ENCODE measurements at regions not wholly inside any gene's neighbourhood (a gene's known extent, or its start where the extent isn't known, plus 50 kb on each side); places are given as distances from the start of the nearest gene placed in this dataset.

GRCh38 chr4:17418010-17418409 lies 93.9 kb downstream of the QDPR start:
- DNase-seq: no peak
- no peaks in the 10 kb centered on the region for H3K36me3 Mint-ChIP-seq
- Histone ChIP-seq H3K4me3 (replicated peaks in 1 of 3; ENCODE audit: low read depth in 2 of 3, low read length in 3 of 3) (no peak overlapping the region), H3K4me2 (replicated peaks; ENCODE audit: extremely low read depth, low read length, poor library complexity, severe bottlenecking) (no peak overlapping the region), H3K9me3 (replicated peaks in 1 of 2; ENCODE audit: control insufficient read depth in 1 of 2, insufficient read depth in 1 of 2, low read length in 2 of 2) (peaks cover 7 to 21% of the 10 kb centered on the region in 2 donors), H3K79me2 (ENCODE audit: insufficient read depth, low read length) (no peaks in the 10 kb centered on the region), H3K4me1 (ENCODE audit: control insufficient read depth in 1 of 2, insufficient read depth in 2 of 2, low read length in 2 of 2) (no peaks in the 10 kb centered on the region), H4K20me1 (ENCODE audit: insufficient read depth, low read length) (no peaks in the 10 kb centered on the region), H3K27ac (ENCODE audit: low read depth in 1 of 2, low read length in 2 of 2) (no peak overlapping the region), H3K27me3 (ENCODE audit: control insufficient read depth in 2 of 2, insufficient read depth in 2 of 2, low read length in 2 of 2) (no peaks in the 10 kb centered on the region), H3K36me3 (replicated peaks in 1 of 2; ENCODE audit: control insufficient read depth in 1 of 2, insufficient read depth in 2 of 2, low read length in 2 of 2) (no peaks in the 10 kb centered on the region), H2AFZ (ENCODE audit: insufficient read depth, low read depth, low read length, poor library complexity, severe bottlenecking) (no peak overlapping the region), H3K9ac (ENCODE audit: insufficient read depth, low read length, poor library complexity, severe bottlenecking) (no peak overlapping the region)
- 84% methylated on average over 2 of the region's 4 CpGs for WGBS (ENCODE audit: insufficient coverage)
- peaks cover 0 to 3% (median 2%) of the 10 kb centered on the region in 3 donors for H3K27me3 Mint-ChIP-seq (ENCODE audit: low read depth in 3 of 3)
- no peak for TF ChIP-seq CTCF (IDR thresholded peaks at IDR 0.05)
- H3K4me1 Mint-ChIP-seq: no peaks in the 10 kb centered on the region
- H3K4me3 Mint-ChIP-seq: no peak overlapping the region
- H3K9me3 Mint-ChIP-seq: peaks cover 4 to 22% (median 12%) of the 10 kb centered on the region in 7 donors
- intact Hi-C loops (cut with micrococcal nuclease): no loop called here
- H3K27ac Mint-ChIP-seq: no peak overlapping the region

GRCh38 chr4:17414392-17414791 lies 97.5 kb downstream of the QDPR start:
- H3K9me3 ChIP-seq (replicated peaks in 1 of 2; ENCODE audit: control insufficient read depth in 1 of 2, insufficient read depth in 1 of 2, low read length in 2 of 2): peaks cover 9 to 16% of the 10 kb centered on the region in 2 donors
- H4K20me1 ChIP-seq (ENCODE audit: insufficient read depth, low read length): no peaks in the 10 kb centered on the region
- H3K9ac ChIP-seq (ENCODE audit: insufficient read depth, low read length, poor library complexity, severe bottlenecking): no peak overlapping the region
- Mint-ChIP-seq H3K27ac (no peak overlapping the region), H3K4me1 (no peaks in the 10 kb centered on the region), H3K4me3 (no peak overlapping the region), H3K27me3 (ENCODE audit: low read depth in 3 of 3) (peaks cover 0 to 2% (median 0%) of the 10 kb centered on the region in 3 donors), H3K36me3 (no peaks in the 10 kb centered on the region), H3K9me3 (peaks cover 2 to 29% (median 10%) of the 10 kb centered on the region in 7 donors)
- intact Hi-C loops (cut with micrococcal nuclease): no loop called here
- H3K4me2 ChIP-seq (replicated peaks; ENCODE audit: extremely low read depth, low read length, poor library complexity, severe bottlenecking): no peak overlapping the region
- no peak overlapping the region for H2AFZ ChIP-seq (ENCODE audit: insufficient read depth, low read depth, low read length, poor library complexity, severe bottlenecking)
- no peak overlapping the region for H3K4me3 ChIP-seq (replicated peaks in 1 of 3; ENCODE audit: low read depth in 2 of 3, low read length in 3 of 3)
- TF ChIP-seq CTCF (IDR thresholded peaks at IDR 0.05): no peak
- H3K36me3 ChIP-seq (replicated peaks in 1 of 2; ENCODE audit: control insufficient read depth in 1 of 2, insufficient read depth in 2 of 2, low read length in 2 of 2): no peaks in the 10 kb centered on the region
- H3K27ac ChIP-seq (ENCODE audit: low read depth in 1 of 2, low read length in 2 of 2): no peak overlapping the region
- WGBS (ENCODE audit: insufficient coverage): 98% methylated on average over 28 of the region's 34 CpGs
- no peak for DNase-seq
- no peaks in the 10 kb centered on the region for H3K27me3 ChIP-seq (ENCODE audit: control insufficient read depth in 2 of 2, insufficient read depth in 2 of 2, low read length in 2 of 2)
- no peaks in the 10 kb centered on the region for H3K4me1 ChIP-seq (ENCODE audit: control insufficient read depth in 1 of 2, insufficient read depth in 2 of 2, low read length in 2 of 2)
- no peaks in the 10 kb centered on the region for H3K79me2 ChIP-seq (ENCODE audit: insufficient read depth, low read length)
